NCI-H524 (cell line): ENCODE measurements at regions not wholly inside any gene's neighbourhood (a gene's known extent, or its start where the extent isn't known, plus 50 kb on each side); places are given as distances from the start of the nearest gene placed in this dataset.

Source experiments
- DNase-seq, 2 experiments: peaks; one replicate each; lab custom pipeline; 2025; lab: John Stamatoyannopoulos, UW

DNA sequence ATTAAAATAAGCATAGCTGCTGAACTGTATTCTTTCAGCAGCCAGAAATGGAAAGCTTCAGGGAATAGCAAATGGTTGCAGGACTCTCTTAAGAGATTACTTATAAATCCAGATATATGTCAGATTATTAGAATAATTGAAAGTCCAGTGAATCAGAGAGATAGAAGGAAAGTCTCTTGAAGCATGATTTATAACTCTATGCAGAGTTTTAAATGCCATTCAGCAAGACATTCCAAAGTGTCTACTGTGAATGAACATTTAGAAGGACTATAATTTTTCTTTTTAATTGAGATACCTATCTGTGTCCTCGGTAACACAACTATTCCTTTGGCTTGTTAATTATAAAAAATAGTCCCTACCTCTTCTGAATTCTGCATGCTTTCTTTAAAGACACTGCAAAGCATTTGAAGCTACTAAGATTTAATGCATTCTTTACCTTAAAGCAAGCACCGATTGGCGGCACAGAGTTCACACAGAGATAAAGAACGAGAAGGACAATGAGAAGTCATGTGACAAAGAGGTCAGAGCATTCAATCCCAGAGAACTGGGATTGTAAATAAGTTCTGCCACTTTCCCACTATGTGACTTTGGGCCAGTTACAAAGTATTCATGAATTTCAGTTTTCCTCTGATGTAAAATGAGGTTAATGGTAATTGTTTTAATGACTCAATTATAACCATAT is 371.0 kb upstream of the ATP2B1 start:
- DNase-seq, result no peak

DNA sequence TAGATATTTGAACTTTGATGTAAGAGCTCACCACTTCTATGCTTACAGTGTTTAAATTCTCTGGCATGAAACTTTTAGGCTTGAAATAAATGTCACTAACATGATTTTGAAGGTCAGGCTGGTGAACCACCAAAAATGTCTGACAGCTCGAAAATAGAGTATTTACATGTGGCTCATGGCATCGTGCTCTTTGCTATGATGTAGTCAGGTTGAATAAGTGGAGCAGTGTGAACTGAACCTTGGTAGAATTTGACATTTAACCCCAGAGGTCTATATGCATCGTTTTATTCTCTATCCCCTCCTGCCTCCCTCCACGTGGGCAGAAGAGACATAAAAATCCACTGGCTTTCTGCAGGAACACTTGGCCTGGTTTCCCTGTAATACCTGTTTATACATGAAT is 369.7 kb upstream of the ATP2B1 start:
- DNase-seq, result no peak

DNA sequence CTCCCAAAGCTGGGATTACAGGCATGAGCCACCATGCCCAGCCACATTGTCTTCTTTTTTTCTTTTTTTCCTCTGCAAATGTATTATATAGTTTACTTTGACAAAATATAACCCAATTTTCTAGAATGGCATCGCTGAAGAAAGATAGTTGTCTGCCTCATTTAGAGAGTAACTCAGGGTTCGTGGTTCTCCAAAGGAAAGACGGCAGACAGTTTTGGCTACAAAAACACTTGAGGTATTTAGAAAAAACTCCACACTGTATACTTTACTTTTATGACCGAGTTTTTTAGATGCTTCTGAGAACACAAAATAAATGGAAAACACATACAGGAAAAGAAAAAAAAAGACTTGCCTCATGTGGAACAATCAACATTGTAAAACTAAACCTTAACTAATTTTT is 369.1 kb upstream of the ATP2B1 start:
- DNase-seq, result no peak

DNA sequence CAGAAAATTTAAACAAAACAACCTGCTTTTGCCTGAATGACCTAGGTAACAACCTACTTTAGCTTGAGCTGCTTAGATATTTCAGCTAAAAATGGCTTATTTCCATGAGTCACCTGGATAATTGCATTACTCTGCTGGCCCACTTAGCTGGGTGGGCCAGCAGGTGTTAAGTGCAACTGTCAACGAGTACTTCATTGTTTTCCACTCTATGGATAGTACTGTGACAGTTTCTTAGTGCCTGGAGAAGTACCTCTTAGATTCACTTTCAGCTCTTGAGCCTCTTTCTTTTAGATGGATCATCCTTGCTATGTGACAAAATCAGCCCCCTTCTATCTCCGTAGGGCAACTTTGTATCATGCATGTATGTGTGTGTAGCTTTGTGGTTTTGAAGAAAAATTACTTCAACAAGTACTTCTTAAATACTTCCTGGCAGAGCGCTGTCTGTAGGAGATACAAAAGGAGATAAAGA is 368.2 kb upstream of the ATP2B1 start:
- peak in 1 of 2 experiments; percentile 48 for DNase-seq

DNA sequence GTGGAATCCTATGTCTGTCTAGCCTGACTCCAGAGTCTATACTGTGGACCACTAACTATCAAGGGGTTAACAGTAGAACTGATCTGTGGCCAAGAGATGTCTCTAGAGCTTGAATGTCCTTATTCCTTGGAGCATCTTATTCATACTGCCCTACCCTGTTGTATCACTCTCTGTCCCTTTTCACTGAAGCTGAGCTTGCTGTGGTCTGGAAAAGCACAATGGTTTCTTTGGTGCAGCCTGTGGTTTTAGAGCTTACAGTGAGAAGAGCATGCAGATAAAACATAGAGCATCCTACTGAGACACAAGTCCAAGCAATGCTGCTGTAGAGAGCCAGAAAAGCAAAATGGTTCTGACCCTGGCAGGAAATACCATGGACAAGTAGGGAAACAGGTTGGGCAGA is 367.0 kb upstream of the ATP2B1 start:
- DNase-seq, result no peak

DNA sequence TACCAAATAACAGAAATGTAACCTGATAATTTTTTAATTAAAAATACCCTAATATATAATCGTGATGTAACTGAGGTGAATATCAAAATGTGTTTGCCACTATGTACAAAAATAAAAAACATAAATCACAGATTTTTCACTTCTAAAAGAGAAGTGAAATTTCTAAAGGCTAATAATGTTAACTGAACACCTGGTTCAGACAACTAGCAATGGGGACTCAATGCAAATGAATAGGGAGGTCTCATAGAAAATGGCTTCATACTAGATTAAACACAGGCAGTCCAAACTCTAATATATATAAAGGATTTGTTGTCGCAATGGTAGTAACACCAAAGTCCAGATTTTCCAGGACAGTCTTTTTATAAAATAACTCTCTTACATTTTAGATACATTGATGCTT is 365.4 kb upstream of the ATP2B1 start:
- no peak for DNase-seq

DNA sequence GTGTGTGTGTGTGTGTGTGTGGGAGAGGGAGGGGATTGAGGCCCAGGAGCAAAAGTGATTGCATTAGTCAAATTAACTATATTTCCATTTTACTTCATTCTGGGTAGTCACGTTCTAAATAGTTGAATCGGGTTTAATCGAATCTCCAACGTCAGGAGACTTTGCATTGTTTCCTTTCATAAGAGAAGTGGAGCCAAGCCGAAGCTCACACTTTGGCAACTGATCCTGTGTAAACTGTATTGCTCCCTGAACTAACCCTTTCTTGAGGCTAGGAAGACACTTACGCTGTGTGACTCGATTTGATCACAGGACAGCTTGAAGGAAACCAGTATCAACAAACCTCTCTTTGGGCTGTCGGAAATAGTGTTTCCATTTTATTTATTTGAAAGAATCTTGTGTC is 363.4 kb upstream of the ATP2B1 start:
- DNase-seq, result no peak

DNA sequence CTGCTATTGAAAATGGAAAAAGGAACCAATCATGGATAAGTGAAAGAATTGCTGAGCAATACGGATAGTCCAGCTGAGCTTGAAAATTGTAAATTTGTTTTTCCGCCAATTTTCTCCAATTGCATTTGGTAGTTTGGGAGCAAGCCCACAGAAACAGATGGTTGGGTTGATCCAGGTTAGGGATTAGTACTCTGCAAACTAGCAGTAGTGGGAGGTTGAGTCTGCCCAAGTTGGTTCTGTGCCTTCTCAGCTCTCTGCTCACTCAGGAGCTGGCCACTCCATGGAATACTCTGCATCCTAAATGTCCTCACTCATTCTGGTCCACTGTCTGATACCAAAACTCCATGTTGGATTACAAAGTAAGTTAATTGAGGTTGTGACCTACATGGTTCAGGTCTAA is 361.1 kb upstream of the ATP2B1 start:
- DNase-seq, result no peak

DNA sequence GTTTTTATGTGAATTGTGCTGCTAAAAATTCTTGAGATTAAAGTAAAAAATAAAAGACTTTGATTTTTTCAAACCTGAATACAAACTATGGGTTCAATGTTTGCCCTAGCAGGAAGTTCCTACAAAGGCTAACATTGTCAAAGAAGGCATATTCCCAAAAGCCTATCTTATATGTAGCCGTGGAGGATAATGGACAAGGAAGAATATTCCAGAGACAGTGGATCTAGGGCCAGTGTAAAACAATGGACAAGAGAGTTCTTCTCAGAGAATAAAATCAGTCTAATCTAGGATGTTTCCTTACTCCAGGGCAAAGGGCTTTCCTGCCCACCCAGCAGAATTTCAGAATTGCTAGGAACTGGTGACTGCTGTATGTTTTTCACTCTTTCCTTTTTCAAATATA is 359.2 kb upstream of the ATP2B1 start:
- DNase-seq, result no peak

DNA sequence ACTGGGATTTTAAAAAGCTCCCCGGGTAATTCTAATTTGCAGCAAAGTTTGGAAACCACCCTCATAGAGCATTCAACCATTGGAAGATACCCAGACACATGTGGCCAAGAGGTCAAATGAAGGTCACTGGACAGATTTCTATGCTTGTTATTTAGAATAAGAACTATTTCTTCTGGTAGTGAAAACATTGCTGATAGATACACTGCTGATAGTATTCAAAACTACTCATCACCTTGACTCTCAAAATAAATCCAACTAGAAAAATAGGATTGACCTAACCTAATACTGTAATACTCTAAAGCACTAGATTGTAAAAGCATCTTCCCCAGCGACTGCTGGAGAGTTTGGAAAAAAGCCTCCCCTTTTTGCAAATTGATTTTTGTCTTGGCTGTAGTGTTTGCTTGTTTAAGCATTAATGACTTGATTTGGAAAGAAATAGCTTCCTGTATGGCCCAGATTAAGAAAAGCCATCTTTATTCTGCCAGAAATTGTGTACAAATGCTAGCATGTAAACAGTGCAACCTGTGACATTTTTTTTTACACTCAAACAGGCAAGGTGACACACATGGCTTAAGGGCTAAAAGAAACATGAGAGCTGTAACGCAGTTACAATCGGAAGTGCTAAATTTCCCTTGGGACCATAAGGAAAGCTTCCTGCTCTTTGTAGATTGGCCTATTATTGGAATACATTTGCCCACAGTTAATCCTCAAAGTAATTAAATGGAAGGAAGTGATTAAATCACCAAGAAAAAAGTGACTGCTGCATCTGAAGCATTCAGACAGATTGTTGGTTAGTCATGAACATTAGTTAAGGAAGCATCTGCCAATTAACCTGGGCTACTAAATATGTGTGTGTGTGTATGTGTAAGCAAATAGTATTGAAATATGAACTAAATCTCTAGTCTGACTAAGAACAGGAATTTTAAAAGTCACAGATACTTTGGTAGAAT is 356.5 kb upstream of the ATP2B1 start:
- peak; percentile 88 to 97 for DNase-seq

DNA sequence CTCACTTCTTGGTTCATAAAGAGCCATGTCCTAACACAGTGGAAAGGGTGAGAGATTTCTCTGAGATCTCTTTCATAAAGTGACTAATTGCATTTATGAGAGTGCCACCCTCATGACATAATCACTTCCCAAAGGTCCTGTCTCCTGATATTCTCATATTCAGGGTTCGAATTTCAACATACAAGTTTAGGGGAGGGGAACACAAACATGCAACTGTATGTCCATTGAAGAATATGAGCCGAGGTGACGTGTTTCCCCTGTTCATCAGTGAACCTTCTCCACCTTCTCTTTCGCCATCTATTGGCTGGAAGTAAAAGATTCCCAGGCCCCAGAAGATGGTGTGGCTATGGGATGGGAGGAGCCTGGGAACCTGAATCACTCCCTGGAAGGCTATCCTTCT is 354.2 kb upstream of the ATP2B1 start:
- DNase-seq, result peak in 1 of 2 experiments; percentile 13

DNA sequence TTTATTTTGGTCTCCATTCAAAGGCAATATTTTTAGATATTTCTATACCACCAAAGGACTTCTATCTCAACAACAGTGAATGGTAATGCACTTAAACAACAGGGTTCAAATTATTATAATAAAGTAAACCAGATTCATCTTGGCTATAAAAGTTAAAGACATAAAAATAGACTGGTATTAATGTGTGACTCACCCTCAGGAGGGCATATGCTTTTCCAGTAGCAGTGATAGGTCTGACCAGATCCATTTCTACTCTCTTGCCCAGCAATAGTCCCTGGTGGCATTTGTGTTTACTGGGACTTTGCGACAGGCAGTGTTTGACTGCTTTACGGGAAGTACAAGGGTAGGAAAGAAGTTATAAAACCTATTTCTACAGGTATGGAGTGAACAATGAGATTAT is 353.2 kb upstream of the ATP2B1 start:
- no peak for DNase-seq

DNA sequence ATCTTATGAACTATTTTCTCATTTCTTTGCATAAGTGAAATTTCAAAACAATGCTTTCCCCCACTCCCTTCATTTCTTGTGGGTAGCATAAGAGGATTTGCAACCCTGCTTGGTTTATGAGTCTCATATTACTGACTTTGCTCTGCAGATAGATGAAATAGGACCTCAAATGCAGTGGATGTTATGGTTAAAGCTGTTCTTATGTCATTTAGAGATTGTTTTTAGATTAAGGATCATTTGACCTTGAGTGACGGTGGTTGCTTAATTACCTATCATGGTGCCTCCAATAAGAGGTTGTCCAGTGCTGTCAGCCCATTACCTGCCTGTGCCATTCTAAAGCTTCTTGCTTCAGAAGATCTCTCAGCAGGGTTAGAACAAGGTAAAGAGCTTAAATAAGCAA is 351.4 kb upstream of the ATP2B1 start:
- DNase-seq, result peak in 1 of 2 experiments; percentile 79

DNA sequence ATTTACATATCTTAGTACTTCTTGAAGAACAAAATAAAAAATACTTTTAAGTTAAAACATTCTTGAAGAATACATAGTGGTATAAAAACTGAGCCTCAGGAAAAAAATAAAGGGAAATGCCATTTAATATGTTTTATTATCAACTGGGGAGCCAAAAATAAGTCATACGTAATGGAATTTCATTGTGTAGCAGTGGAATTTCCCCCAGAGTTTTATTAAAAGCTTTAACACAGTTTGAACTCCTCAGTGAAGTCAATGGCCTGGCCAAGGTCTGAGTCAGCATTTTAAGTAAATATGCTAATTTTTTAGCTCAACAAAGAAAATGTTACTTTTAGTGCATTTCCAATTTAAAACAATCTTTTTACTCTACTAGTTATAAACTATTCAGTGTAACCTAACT is 350.1 kb upstream of the ATP2B1 start:
- no peak for DNase-seq

DNA sequence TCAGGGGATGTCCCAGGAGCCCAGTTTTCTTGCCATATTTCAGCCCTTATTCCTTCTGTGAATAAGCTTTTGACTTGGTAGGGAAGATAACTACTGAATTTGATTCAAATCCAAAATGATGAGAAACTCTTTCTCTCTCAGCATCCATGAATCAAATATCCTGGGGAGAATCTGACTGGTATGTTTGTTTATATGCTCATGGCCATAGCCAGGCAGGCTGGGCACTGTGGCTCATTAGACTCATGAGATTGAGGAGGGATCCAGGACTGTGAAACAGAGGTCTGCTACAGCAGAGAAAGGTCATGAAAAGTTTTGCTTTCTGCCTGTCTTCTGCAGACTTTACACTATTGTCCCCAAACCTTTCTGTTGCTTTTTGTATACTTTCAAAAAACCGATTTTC is 346.4 kb upstream of the ATP2B1 start:
- no peak for DNase-seq

DNA sequence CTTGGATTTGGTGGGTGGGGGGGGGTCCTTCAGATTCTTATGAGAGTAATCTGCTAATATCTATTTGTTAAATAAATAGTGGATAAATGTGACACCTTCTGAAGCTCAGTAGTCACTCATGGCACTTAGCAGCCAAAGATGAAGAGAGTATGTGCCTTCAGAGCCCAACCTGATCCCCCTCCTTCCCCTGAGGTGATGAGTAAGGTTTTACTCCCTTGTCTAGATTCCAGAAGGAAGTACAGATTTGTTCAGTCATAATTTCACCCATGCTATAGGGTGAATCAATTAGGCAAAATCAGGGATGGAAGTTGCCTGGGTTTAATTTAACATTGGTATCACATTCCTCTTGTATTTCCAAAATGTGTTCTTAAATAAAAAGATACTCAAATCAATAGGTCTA is 340.3 kb upstream of the ATP2B1 start:
- DNase-seq, result no peak

DNA sequence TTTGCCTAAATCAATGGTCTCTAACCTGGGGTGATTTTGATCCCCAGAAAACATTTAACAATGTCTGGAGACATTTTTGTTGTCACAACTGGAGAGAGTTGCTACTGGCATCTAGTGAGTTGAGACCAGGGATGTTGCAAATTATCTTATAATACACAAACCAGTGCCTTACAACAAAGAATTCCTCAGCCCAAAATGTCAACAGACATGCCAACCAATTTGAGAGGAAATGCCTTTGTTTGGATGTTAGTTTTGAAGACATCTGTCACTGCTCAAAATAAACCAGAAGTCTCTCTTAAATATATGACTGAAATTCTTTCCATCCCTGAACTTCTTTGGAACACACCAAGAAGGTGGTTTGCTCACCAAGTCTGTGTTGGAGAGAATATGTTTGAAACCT is 336.9 kb upstream of the ATP2B1 start:
- no peak for DNase-seq

DNA sequence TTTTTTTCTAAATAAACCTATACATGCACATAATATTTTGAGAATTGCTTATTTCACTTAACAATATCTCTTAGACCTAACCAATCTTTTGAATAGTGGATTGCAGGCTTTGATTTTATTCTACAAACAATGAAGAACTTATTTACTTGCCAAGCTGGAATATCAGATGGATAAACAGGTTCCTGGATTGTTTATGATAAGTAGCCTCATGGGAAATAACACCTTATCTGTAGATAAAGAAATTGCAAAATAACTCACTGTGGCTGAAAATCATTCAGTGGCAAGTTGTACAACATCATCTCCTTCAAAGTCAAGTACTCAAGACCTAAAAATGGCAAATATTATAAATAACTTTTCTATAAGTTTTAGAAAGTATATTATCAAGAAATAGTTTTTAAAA is 335.4 kb upstream of the ATP2B1 start:
- DNase-seq, result no peak

DNA sequence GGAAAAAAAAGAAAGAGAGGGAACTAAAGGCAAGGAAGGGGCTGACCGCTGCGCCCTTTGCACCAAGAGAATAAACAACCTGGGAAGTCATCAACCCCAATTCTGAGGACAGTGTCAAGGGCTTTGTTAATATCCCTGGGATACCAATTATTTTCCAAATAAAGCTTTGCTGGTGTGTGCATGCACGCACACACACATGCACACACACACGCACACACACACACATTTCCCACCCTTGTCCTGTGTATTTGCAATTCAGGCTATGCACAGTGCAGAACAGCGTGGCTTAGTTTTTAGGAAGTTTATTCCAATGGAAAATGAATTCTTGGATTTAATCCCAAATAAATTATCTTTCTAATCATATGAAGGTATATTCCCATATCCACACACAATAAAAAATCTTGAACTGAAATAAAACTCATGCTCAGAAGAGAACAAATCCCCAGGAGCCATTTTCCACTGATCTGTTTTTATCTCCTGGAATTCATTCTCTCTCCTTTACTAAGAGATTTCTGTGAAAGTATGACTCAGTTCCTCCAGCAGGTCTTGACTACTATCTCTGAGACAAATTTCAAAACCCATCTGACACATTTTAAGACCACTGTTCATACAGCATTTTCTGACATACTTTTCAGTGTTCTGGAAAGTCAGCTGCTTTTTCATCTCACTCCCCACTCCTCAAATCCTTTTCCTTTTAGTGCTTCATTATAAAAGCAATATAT is 334.4 kb upstream of the ATP2B1 start:
- DNase-seq, result no peak

DNA sequence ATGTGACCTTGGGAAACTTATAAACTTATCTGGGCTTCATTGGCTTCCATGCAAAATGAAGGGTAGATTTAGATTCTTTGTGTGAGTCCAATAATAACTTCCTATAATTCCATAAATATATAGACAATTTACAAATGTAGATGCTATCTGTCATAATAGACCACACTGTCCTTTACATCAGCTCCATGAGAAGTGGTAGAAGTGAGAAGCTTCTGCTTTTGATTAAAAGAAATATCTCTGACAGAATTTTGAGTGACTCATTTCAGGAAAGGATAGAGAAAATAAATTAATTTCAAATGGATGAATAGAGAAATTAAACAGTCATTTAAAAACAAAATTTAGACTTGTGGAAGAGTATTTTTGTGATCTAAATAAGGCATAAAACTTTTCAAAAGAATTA is 329.7 kb upstream of the ATP2B1 start:
- no peak for DNase-seq

DNA sequence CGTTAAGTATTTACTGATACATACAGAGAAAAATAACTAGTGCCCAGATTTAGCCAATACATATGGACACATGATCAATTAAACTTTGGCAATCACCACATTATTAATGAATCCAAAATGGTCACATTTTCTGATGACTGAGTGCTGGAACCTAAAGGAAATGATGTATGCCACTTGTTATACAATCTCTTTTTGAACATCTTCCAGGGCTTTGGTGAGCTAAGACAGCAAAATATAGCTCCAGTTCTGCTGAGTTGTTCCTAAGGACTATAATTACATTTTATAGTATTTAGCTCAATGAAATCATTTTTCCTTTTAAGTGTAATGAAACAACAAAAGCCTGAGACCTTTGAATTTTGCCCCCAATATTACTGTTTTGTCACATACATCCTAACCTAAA is 329.1 kb upstream of the ATP2B1 start:
- no peak for DNase-seq

DNA sequence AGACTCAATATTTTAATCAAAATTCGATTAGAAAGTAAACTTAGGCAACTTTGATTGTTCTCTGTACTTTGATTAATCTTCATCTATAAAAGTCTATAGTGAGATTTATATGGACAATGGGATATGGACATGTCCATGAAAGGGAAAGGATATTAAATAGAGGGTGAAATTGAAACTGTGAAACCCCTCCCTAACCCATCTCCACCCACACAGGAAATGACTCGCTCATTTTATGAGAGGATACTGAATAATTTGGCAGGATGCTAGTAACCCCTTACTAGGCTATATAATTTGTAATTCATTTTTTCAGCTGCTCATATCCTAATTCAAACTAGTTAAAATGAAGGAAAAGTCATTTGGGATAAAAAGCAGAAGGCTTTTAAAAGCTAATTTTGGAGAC is 328.0 kb upstream of the ATP2B1 start:
- DNase-seq, result no peak

DNA sequence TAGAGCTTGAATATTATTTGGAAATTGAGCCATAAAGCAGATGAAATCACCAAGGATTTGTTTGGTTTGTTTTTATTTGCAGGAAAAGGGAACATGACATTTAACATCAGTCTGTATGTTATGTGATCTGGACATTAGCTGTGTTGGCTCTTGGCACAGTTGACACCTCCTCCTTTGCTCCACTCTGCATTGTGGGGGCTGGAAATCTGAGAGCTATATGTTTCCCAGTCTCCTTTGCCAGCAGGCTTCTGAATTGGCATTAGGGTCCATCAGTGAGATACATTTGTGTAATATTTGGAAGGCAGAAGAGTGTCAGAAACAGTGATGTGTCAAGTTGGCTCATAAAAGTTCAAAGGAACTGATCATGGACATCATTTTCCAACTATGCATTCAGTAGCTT is 322.1 kb upstream of the ATP2B1 start:
- DNase-seq, result no peak
